ENCODE measurements at regions not wholly inside any gene's neighbourhood (a gene's known extent, or its start where the extent isn't known, plus 50 kb on each side); places are given as distances from the start of the nearest gene placed in this dataset.
"Not testable (repeated sequence)": the region's sequence is repeated elsewhere in the genome, so short reads cannot be mapped to it uniquely, and the experiment has no call there.

DNA sequence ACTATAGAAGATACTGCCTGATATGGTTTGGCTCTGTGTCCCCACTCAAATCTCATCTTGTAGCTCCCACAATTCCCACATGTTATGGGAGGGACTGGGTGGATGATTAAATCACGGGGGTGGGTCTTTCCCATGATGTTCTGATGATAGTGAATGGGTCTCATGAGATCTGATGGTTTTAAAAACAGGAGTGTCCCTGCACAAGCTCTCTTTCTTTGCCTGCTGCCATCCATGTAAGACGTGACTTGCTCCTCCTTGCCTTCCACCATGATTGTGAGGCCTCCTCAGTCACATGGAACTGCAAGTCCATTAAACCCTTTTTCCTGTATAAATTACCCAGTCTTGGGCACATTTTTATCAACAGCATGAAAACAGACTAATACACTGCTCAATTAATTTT lies 217.8 kb downstream of the FAM43A start:
- ATAC-seq, result not testable (repeated sequence)

DNA sequence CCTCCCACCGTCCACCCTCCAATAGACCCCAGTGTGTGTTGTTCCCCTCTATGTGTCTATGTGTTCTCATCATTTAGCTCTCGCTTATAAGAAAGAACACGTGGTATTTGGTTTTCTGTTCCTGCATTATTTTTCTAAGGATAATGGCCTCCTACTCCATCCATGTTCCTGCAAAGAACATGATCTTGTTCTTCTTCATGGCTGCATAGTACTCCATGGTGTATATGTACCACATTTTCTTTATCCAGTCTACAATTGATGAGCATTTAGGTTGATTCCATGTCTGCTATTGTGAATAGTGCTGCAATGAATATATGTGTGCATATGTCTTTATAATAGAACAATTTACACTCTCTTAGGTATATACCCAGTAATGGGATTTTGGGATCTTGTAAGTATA lies 219.3 kb downstream of the FAM43A start:
- H3K9me3 Mint-ChIP-seq, result peaks cover 11% of the 10 kb centered on the region
- not testable (repeated sequence) for H3K4me1 Mint-ChIP-seq (ENCODE audit: low read depth); DNase-seq; ATAC-seq; H3K36me3 Mint-ChIP-seq (ENCODE audit: insufficient read depth); H3K4me3 Mint-ChIP-seq
- H3K27me3 Mint-ChIP-seq (ENCODE audit: low read depth), result peaks cover 32% of the 10 kb centered on the region

More for the DNA sequence above, 217.8 kb downstream of the FAM43A start:
- not testable (repeated sequence) for H3K4me3 Mint-ChIP-seq; DNase-seq; H3K36me3 Mint-ChIP-seq (ENCODE audit: insufficient read depth); H3K4me1 Mint-ChIP-seq (ENCODE audit: low read depth)
- peaks cover 19% of the 10 kb centered on the region for H3K9me3 Mint-ChIP-seq
- peaks cover 38% of the 10 kb centered on the region for H3K27me3 Mint-ChIP-seq (ENCODE audit: low read depth)

DNA sequence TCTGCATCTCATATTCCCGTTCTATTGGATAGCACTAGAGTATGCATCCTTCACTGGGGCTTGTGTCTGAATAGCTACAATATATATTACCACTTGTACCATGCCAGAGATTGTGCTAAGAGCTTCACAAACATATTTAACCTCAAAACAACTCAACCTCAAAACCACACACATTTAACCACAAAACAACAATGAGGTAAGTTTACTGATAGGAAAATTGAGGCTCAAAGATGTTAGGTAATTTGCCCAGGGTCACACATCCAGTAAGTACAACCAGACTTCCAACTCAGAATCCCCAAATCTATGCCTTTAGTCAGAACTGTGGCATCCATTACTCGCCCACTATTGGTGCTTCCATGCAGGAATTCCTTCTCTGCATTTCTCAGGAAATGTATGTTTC lies 220.0 kb downstream of the FAM43A start:
- DNase-seq (no peak), ATAC-seq (no peak)
- Mint-ChIP-seq H3K4me3 (no peak overlapping the region), H3K4me1 (ENCODE audit: low read depth) (no peaks in the 10 kb centered on the region), H3K36me3 (ENCODE audit: insufficient read depth) (no peaks in the 10 kb centered on the region), H3K9me3 (peaks cover 5% of the 10 kb centered on the region), H3K27me3 (ENCODE audit: low read depth) (peaks cover 25% of the 10 kb centered on the region)

- no peak for DNase-seq
- ATAC-seq, result no peak
These were observed 220.5 kb downstream of the FAM43A start for GRCh38 chr3:194906229-194906629.

DNA sequence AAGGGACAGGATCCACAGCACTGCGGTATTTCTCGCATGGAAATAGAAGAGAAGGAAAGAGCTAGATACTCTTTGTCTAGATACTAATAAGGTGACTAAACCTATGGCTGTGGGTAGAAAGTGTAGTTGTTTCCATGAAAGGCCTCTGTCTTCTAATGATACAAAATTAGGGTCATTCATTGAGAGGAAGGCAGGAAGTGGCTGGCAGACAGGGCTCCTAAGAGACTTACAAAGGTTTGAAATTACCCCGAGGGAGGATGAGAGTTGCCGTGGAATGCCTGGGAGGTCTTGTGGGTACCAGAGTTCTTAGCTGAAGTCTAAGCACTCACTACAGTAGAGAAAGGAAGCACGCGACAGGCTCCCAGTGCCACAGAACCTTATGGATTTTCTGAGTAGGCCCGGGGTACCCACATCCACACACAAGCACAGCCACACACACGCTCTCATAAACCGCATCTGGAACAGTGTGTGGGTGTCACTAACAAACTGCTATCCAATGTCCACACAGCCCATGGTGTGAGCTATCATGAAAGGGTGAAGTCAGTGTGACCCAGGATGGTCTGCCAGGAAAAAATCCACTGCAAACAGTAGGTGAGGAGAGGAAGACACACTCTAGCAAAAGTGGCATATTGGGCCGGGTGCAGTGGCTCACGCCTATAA lies 221.4 kb downstream of the FAM43A start:
- no peak for ATAC-seq
- DNase-seq, result no peak
- Mint-ChIP-seq H3K4me1 (ENCODE audit: low read depth) (no peaks in the 10 kb centered on the region), H3K36me3 (ENCODE audit: insufficient read depth) (no peaks in the 10 kb centered on the region), H3K9me3 (peaks cover 3% of the 10 kb centered on the region), H3K4me3 (no peak overlapping the region), H3K27me3 (ENCODE audit: low read depth) (peaks cover 26% of the 10 kb centered on the region)

More at GRCh38 chr3:194906229-194906629, 220.5 kb downstream of the FAM43A start:
- H3K36me3 Mint-ChIP-seq (ENCODE audit: insufficient read depth), result no peaks in the 10 kb centered on the region
- H3K27me3 Mint-ChIP-seq (ENCODE audit: low read depth), result peaks cover 24% of the 10 kb centered on the region
- H3K9me3 Mint-ChIP-seq, result peaks cover 3% of the 10 kb centered on the region
- no peaks in the 10 kb centered on the region for H3K4me1 Mint-ChIP-seq (ENCODE audit: low read depth)
- no peak overlapping the region for H3K4me3 Mint-ChIP-seq

- Mint-ChIP-seq H3K36me3 (ENCODE audit: insufficient read depth) (no peaks in the 10 kb centered on the region), H3K4me3 (no peak overlapping the region), H3K9me3 (peaks cover 3% of the 10 kb centered on the region), H3K27me3 (ENCODE audit: low read depth) (peaks cover 24% of the 10 kb centered on the region), H3K4me1 (ENCODE audit: low read depth) (no peaks in the 10 kb centered on the region)
- DNase-seq (no peak), ATAC-seq (no peak)
These were observed 222.1 kb downstream of the FAM43A start for GRCh38 chr3:194907811-194908210.

DNA sequence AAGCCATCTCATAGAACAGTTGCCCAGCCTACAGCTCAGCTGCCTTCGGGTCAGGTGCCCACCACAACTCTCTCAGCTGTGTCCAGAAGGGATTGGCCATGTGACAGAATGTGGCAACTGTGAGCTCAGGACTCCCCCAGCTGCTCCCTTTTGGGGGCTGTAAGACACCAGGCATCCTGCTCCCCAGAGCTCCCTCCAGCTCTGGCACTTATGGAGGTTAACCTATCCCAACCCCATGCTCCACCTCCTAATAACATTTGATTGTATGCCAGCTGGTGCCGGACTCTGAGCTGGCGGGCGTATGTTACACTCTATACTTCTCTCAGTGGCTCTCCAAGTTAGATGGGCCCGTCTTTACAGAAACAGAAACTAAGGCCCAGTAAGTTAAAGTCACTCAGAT lies 222.8 kb downstream of the FAM43A start:
- Mint-ChIP-seq H3K9me3 (peaks cover 1% of the 10 kb centered on the region), H3K36me3 (ENCODE audit: insufficient read depth) (no peaks in the 10 kb centered on the region), H3K27me3 (ENCODE audit: low read depth) (peaks cover 31% of the 10 kb centered on the region), H3K4me1 (ENCODE audit: low read depth) (no peaks in the 10 kb centered on the region), H3K4me3 (no peak overlapping the region)
- DNase-seq (no peak), ATAC-seq (no peak)

- no peak for ATAC-seq
- DNase-seq, result no peak
- no peaks in the 10 kb centered on the region for H3K36me3 Mint-ChIP-seq (ENCODE audit: insufficient read depth)
- H3K27me3 Mint-ChIP-seq (ENCODE audit: low read depth), result peaks cover 27% of the 10 kb centered on the region
- H3K4me3 Mint-ChIP-seq, result no peak overlapping the region
- H3K9me3 Mint-ChIP-seq, result no peaks in the 10 kb centered on the region
- no peaks in the 10 kb centered on the region for H3K4me1 Mint-ChIP-seq (ENCODE audit: low read depth)
These were observed 223.3 kb downstream of the FAM43A start for GRCh38 chr3:194908972-194909371.

GRCh38 chr3:194910414-194910984 lies 224.8 kb downstream of the FAM43A start:
- Mint-ChIP-seq H3K27me3 (ENCODE audit: low read depth) (peaks cover 20% of the 10 kb centered on the region), H3K36me3 (ENCODE audit: insufficient read depth) (no peaks in the 10 kb centered on the region), H3K4me3 (no peak overlapping the region), H3K4me1 (ENCODE audit: low read depth) (no peaks in the 10 kb centered on the region), H3K9me3 (no peaks in the 10 kb centered on the region)
- DNase-seq (no peak), ATAC-seq (no peak)

DNA sequence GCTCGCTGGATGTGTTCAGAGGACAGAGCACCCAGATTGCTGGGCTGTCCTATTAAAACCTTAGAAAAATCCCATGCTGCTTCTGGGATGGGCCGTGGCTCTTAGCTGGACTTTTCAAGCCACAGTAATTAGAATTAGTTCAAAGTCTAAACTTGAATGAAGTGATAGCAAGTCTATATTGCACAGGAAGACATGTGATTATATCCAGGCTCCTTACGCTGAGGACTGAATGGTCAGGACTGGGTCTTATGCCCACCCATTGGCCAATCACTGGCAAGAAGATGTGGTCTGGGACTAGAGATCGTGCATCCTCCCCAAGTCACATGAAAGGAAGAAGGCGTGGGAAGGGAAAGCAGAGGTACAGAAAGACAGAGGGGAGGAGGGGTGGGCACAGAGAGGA lies 227.6 kb downstream of the FAM43A start:
- no peaks in the 10 kb centered on the region for H3K36me3 Mint-ChIP-seq (ENCODE audit: insufficient read depth)
- H3K4me3 Mint-ChIP-seq, result no peak overlapping the region
- peaks cover 20% of the 10 kb centered on the region for H3K27me3 Mint-ChIP-seq (ENCODE audit: low read depth)
- no peaks in the 10 kb centered on the region for H3K4me1 Mint-ChIP-seq (ENCODE audit: low read depth)
- ATAC-seq (no peak), DNase-seq (no peak)
- peaks cover 3% of the 10 kb centered on the region for H3K9me3 Mint-ChIP-seq

- not testable (repeated sequence) for H3K4me3 Mint-ChIP-seq, H3K9me3 Mint-ChIP-seq, ATAC-seq
These were observed 239.2 kb downstream of the FAM43A start for GRCh38 chr3:194924889-194925288.

GRCh38 chr3:194925614-194926013 lies 239.9 kb downstream of the FAM43A start:
- no peak for DNase-seq
- H3K27me3 Mint-ChIP-seq (ENCODE audit: low read depth), result peaks cover 24% of the 10 kb centered on the region
- ATAC-seq, result no peak
- no peaks in the 10 kb centered on the region for H3K36me3 Mint-ChIP-seq (ENCODE audit: insufficient read depth)
- no peak overlapping the region for H3K4me3 Mint-ChIP-seq
- H3K4me1 Mint-ChIP-seq (ENCODE audit: low read depth), result no peaks in the 10 kb centered on the region
- H3K9me3 Mint-ChIP-seq, result no peaks in the 10 kb centered on the region

More at GRCh38 chr3:194924889-194925288, 239.2 kb downstream of the FAM43A start:
- H3K4me1 Mint-ChIP-seq (ENCODE audit: low read depth); DNase-seq; H3K36me3 Mint-ChIP-seq (ENCODE audit: insufficient read depth): not testable (repeated sequence)
- peaks cover 24% of the 10 kb centered on the region for H3K27me3 Mint-ChIP-seq (ENCODE audit: low read depth)

DNA sequence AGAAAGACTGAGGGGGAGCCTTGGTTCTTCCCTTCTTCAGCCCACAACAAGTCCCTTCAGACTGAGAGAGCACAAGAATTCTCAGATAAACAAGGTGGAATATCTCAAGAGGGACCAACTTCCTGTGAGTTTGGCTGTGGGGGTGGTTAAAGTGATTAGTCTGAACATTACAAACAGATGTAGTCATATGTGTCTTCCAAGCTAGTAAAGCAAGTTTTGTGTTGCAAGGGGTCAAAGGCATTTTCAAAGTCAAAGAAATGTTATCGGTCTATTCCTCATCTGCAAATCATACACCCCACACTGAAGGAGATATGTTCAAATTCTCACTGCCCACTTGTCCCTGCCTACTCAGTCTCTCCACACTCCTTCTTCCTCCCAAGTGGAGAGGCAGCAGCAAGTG lies 242.5 kb downstream of the FAM43A start:
- H3K36me3 Mint-ChIP-seq (ENCODE audit: insufficient read depth), result no peaks in the 10 kb centered on the region
- no peaks in the 10 kb centered on the region for H3K4me1 Mint-ChIP-seq (ENCODE audit: low read depth)
- DNase-seq, result no peak

DNA sequence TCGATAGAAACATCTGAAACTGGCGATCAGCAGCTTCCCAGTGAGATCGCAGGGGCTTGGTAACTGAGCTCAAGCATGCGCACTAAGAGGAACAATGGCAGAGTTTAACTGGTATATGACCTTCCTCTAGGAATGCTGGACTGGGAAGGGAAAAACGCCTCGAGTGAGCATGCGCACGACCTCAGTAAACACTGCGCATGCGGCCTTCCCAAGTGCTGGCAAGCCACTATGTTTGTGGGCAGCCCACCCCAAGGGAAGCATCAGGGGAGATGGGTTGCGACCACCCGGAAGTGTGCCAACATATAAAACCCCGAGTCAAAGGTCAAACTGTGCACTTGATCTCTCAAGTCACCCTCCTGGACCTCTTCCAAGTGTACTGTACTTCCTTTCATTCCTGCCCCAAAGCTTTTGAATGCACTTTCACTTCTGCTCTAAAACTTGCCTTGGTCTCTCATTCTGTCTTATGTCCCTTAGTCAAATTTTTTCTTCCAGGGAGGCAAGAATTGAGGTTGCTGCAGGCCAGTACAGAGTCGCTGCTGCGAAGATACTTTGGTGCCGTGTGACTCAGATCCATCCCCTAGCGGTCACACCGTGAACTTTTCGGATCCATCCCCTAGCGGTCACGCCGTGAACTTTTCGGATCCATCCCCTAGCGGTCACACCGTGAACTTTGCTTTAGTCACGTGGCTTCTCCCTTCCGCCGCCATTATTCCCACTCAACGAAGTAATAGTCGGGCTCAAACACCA lies 243.3 kb downstream of the FAM43A start:
- Mint-ChIP-seq H3K4me1 (ENCODE audit: low read depth) (no peaks in the 10 kb centered on the region), H3K9me3 (no peaks in the 10 kb centered on the region), H3K36me3 (ENCODE audit: insufficient read depth) (no peaks in the 10 kb centered on the region), H3K4me3 (no peak overlapping the region), H3K27me3 (ENCODE audit: low read depth) (peaks cover 20% of the 10 kb centered on the region)
- ATAC-seq, result no peak
- no peak for DNase-seq

More for the DNA sequence above, 242.5 kb downstream of the FAM43A start:
- H3K9me3 Mint-ChIP-seq, result no peaks in the 10 kb centered on the region
- no peak for ATAC-seq
- peaks cover 23% of the 10 kb centered on the region for H3K27me3 Mint-ChIP-seq (ENCODE audit: low read depth)
- H3K4me3 Mint-ChIP-seq, result no peak overlapping the region

- Mint-ChIP-seq H3K4me1 (ENCODE audit: low read depth) (no peaks in the 10 kb centered on the region), H3K9me3 (no peaks in the 10 kb centered on the region), H3K27me3 (ENCODE audit: low read depth) (peaks cover 16% of the 10 kb centered on the region), H3K4me3 (no peak overlapping the region), H3K36me3 (ENCODE audit: insufficient read depth) (no peaks in the 10 kb centered on the region)
- DNase-seq (no peak), ATAC-seq (no peak)
These were observed 243.9 kb downstream of the FAM43A start for GRCh38 chr3:194929578-194929960.

Measured in activated T-cell treated with anti-CD3 and anti-CD28 coated beads, Interleukin-2, amount 50 U/mL, for 4 hours (primary cell).